ENCODE measurements at regions not wholly inside any gene's neighbourhood (a gene's known extent, or its start where the extent isn't known, plus 50 kb on each side); places are given as distances from the start of the nearest gene placed in this dataset.

DNA sequence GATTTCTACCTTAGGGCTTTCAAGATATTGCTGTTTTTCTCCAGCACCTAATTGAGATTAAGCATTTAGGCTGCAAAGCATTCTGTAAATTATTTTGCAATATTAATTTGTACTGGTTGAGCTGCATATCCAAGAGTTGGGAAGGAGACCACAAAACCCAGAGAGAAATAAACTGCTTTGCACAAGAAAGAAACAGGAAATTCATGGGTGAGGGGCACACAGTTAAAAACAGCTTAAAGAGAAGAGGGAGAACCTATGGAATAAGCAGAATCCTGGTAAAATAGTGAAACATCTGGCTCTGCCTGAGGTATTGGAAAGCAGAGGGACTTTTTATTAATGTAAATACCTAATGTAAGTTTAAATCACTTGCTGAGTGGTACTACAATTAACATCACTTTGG is 243.0 kb downstream of the TMEM167A start:
- no peak for TF ChIP-seq CTCF (conservative IDR thresholded peaks at IDR 0.05; ENCODE audit: low read length)
- TF ChIP-seq EZH2phosphoT487 (IDR thresholded peaks at IDR 0.05; ENCODE audit: borderline replicate concordance, low read depth, low read length) = no peak
